ENCODE measurements at regions not wholly inside any gene's neighbourhood (a gene's known extent, or its start where the extent isn't known, plus 50 kb on each side); places are given as distances from the start of the nearest gene placed in this dataset.
"Not testable (repeated sequence)": the region's sequence is repeated elsewhere in the genome, so short reads cannot be mapped to it uniquely, and the experiment has no call there.

GRCh38 chr2:234203135-234203984 is 152.9 kb downstream of the SPP2 start:
- DNase-seq (ENCODE audit: low read depth in 2 of 2, low spot score in 1 of 2): no peak

- no peak for DNase-seq (ENCODE audit: low read depth in 2 of 2, low spot score in 1 of 2)
These were observed 152.1 kb downstream of the SPP2 start for GRCh38 chr2:234202601-234203000.

- no peak for DNase-seq (ENCODE audit: low read depth in 2 of 2, low spot score in 1 of 2)
These were observed 149.5 kb downstream of the SPP2 start for GRCh38 chr2:234199996-234200395.

GRCh38 chr2:234198976-234199375 is 148.5 kb downstream of the SPP2 start:
- no peak for DNase-seq (ENCODE audit: low read depth in 2 of 2, low spot score in 1 of 2)

- no peak for DNase-seq (ENCODE audit: low read depth in 2 of 2, low spot score in 1 of 2)
These were observed 145.0 kb downstream of the SPP2 start for GRCh38 chr2:234195516-234195915.

GRCh38 chr2:234193977-234194563 is 143.6 kb downstream of the SPP2 start:
- no peak for DNase-seq (ENCODE audit: low read depth in 2 of 2, low spot score in 1 of 2)

- DNase-seq (ENCODE audit: low read depth in 2 of 2, low spot score in 1 of 2): no peak
These were observed 141.4 kb downstream of the SPP2 start for GRCh38 chr2:234191819-234192407.

GRCh38 chr2:234189786-234190300 is 139.3 kb downstream of the SPP2 start:
- DNase-seq (ENCODE audit: low read depth in 2 of 2, low spot score in 1 of 2): no peak

GRCh38 chr2:234189230-234189629 is 138.7 kb downstream of the SPP2 start:
- no peak for DNase-seq (ENCODE audit: low read depth in 2 of 2, low spot score in 1 of 2)

GRCh38 chr2:234187646-234188174 is 137.2 kb downstream of the SPP2 start:
- DNase-seq (ENCODE audit: low read depth in 2 of 2, low spot score in 1 of 2): no peak

- DNase-seq (ENCODE audit: low read depth in 2 of 2, low spot score in 1 of 2): no peak
These were observed 130.6 kb downstream of the SPP2 start for GRCh38 chr2:234181121-234181520.

- DNase-seq (ENCODE audit: low read depth in 2 of 2, low spot score in 1 of 2): no peak
These were observed 128.5 kb downstream of the SPP2 start for GRCh38 chr2:234179031-234179363.

- no peak for DNase-seq (ENCODE audit: low read depth in 2 of 2, low spot score in 1 of 2)
These were observed 128.0 kb downstream of the SPP2 start for GRCh38 chr2:234178330-234179030.

GRCh38 chr2:234175649-234176048 is 125.1 kb downstream of the SPP2 start:
- no peak for DNase-seq (ENCODE audit: low read depth in 2 of 2, low spot score in 1 of 2)

- no peak for DNase-seq (ENCODE audit: low read depth in 2 of 2, low spot score in 1 of 2)
These were observed 124.2 kb downstream of the SPP2 start for GRCh38 chr2:234174742-234175141.

- no peak for DNase-seq (ENCODE audit: low read depth in 2 of 2, low spot score in 1 of 2)
These were observed 122.0 kb downstream of the SPP2 start for GRCh38 chr2:234172532-234172931.

GRCh38 chr2:234172066-234172465 is 121.6 kb downstream of the SPP2 start:
- no peak for DNase-seq (ENCODE audit: low read depth in 2 of 2, low spot score in 1 of 2)

GRCh38 chr2:234171666-234172065 is 121.2 kb downstream of the SPP2 start:
- no peak for DNase-seq (ENCODE audit: low read depth in 2 of 2, low spot score in 1 of 2)

- DNase-seq (ENCODE audit: low read depth in 2 of 2, low spot score in 1 of 2): no peak
These were observed 119.2 kb downstream of the SPP2 start for GRCh38 chr2:234169674-234170073.

- not testable (repeated sequence) for DNase-seq (ENCODE audit: low read depth in 2 of 2, low spot score in 1 of 2)
These were observed 118.4 kb downstream of the SPP2 start for GRCh38 chr2:234168605-234169570.
